ENCODE measurements at regions not wholly inside any gene's neighbourhood (a gene's known extent, or its start where the extent isn't known, plus 50 kb on each side); places are given as distances from the start of the nearest gene placed in this dataset.

- H3K4me1 Mint-ChIP-seq (ENCODE audit: unreplicated experiment) = peaks cover 51% of the 10 kb centered on the region
- no peak overlapping the region for H3K4me3 Mint-ChIP-seq (ENCODE audit: unreplicated experiment)
- no peak overlapping the region for H3K27ac Mint-ChIP-seq (ENCODE audit: unreplicated experiment)
- DNase-seq (ENCODE audit: extremely low spot score, unreplicated experiment) = no peak
- peaks cover 4% of the 10 kb centered on the region for H3K9me3 Mint-ChIP-seq (ENCODE audit: unreplicated experiment)
- H3K36me3 Mint-ChIP-seq (ENCODE audit: unreplicated experiment) = no peaks in the 10 kb centered on the region
- no peak for TF ChIP-seq CTCF (IDR thresholded peaks at IDR 0.05)
- no peaks in the 10 kb centered on the region for H3K27me3 Mint-ChIP-seq (ENCODE audit: unreplicated experiment)
Observed at GRCh38 chr4:137681081-137681480, 148.8 kb upstream of the PCDH18 start.

- TF ChIP-seq CTCF (IDR thresholded peaks at IDR 0.05) = no peak
- Mint-ChIP-seq H3K4me3 (ENCODE audit: unreplicated experiment) (no peak overlapping the region), H3K4me1 (ENCODE audit: unreplicated experiment) (peaks cover 32% of the 10 kb centered on the region), H3K27ac (ENCODE audit: unreplicated experiment) (no peak overlapping the region), H3K9me3 (ENCODE audit: unreplicated experiment) (peaks cover 4% of the 10 kb centered on the region), H3K27me3 (ENCODE audit: unreplicated experiment) (no peaks in the 10 kb centered on the region), H3K36me3 (ENCODE audit: unreplicated experiment) (no peaks in the 10 kb centered on the region)
- no peak for DNase-seq (ENCODE audit: extremely low spot score, unreplicated experiment)
Observed at GRCh38 chr4:137678796-137679195, 146.5 kb upstream of the PCDH18 start.

GRCh38 chr4:137677863-137678262, 145.6 kb upstream of the PCDH18 start:
- Mint-ChIP-seq H3K4me3 (ENCODE audit: unreplicated experiment) (no peak overlapping the region), H3K9me3 (ENCODE audit: unreplicated experiment) (peaks cover 4% of the 10 kb centered on the region), H3K36me3 (ENCODE audit: unreplicated experiment) (no peaks in the 10 kb centered on the region), H3K27ac (ENCODE audit: unreplicated experiment) (peak overlapping the region; percentile 62), H3K27me3 (ENCODE audit: unreplicated experiment) (no peaks in the 10 kb centered on the region), H3K4me1 (ENCODE audit: unreplicated experiment) (peaks cover 39% of the 10 kb centered on the region)
- TF ChIP-seq CTCF (IDR thresholded peaks at IDR 0.05) = no peak
- DNase-seq (ENCODE audit: extremely low spot score, unreplicated experiment) = no peak

GRCh38 chr4:137676357-137676998, 144.2 kb upstream of the PCDH18 start:
- H3K4me1 Mint-ChIP-seq (ENCODE audit: unreplicated experiment) = peaks cover 39% of the 10 kb centered on the region
- H3K27me3 Mint-ChIP-seq (ENCODE audit: unreplicated experiment) = no peaks in the 10 kb centered on the region
- H3K9me3 Mint-ChIP-seq (ENCODE audit: unreplicated experiment) = peaks cover 4% of the 10 kb centered on the region
- H3K4me3 Mint-ChIP-seq (ENCODE audit: unreplicated experiment) = no peak overlapping the region
- no peak for DNase-seq (ENCODE audit: extremely low spot score, unreplicated experiment)
- no peaks in the 10 kb centered on the region for H3K36me3 Mint-ChIP-seq (ENCODE audit: unreplicated experiment)
- no peak overlapping the region for H3K27ac Mint-ChIP-seq (ENCODE audit: unreplicated experiment)
- no peak for TF ChIP-seq CTCF (IDR thresholded peaks at IDR 0.05)

- Mint-ChIP-seq H3K4me1 (ENCODE audit: unreplicated experiment) (peaks cover 33% of the 10 kb centered on the region), H3K27ac (ENCODE audit: unreplicated experiment) (no peak overlapping the region), H3K4me3 (ENCODE audit: unreplicated experiment) (no peak overlapping the region), H3K36me3 (ENCODE audit: unreplicated experiment) (no peaks in the 10 kb centered on the region), H3K27me3 (ENCODE audit: unreplicated experiment) (no peaks in the 10 kb centered on the region), H3K9me3 (ENCODE audit: unreplicated experiment) (no peaks in the 10 kb centered on the region)
- no peak for DNase-seq (ENCODE audit: extremely low spot score, unreplicated experiment)
- no peak for TF ChIP-seq CTCF (IDR thresholded peaks at IDR 0.05)
Observed at GRCh38 chr4:137674066-137674465, 141.8 kb upstream of the PCDH18 start.
